ENCODE measurements at regions not wholly inside any gene's neighbourhood (a gene's known extent, or its start where the extent isn't known, plus 50 kb on each side); places are given as distances from the start of the nearest gene placed in this dataset.

DNA sequence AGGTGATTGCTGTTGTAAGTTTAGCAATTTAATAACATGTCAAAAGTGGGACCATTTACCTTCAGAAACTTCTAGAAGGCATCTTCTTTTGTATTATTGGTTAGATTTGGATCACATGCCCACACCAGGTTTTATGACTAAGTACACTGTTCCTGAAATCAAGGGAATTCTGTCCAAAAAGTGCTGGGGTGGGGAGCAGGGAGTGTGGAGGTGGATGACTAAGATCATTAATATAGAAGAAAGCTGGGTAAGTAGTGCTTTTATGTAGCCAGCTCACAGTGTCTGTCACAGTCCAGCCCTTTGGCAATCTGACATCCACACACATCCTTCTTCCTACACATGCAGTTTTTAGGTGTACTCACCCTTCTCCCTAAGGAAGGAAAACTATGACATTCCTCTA is 120.0 kb downstream of the TMCO5A start:
- DNase-seq (ENCODE audit: low read depth, low spot score) = no peak
- no TSS peak for BruUV-seq (replicated peaks)

GRCh38 chr15:38058596-38059075 is 124.2 kb downstream of the TMCO5A start:
- TF ChIP-seq MAX (IDR thresholded peaks at IDR 0.05) (no peak), EGR1 (IDR thresholded peaks at IDR 0.05; ENCODE audit: low read depth) (no peak), POLR2AphosphoS5 (IDR thresholded peaks at IDR 0.05; ENCODE audit: low read depth, low read length) (no peak), CEBPB (IDR thresholded peaks at IDR 0.05; ENCODE audit: low read depth) (no peak), YY1 (IDR thresholded peaks at IDR 0.05; ENCODE audit: extremely low read depth, insufficient replicate concordance, low read depth, low read length) (no peak), TCF7L2 (IDR thresholded peaks at IDR 0.05; ENCODE audit: borderline replicate concordance, extremely low read depth, insufficient read depth, insufficient read length) (no peak), EZH2phosphoT487 (IDR thresholded peaks at IDR 0.05; ENCODE audit: borderline replicate concordance) (no peak), POLR2A (IDR thresholded peaks at IDR 0.05; ENCODE audit: borderline replicate concordance, extremely low read depth, insufficient read depth, insufficient read length) (no peak), SRF (IDR thresholded peaks at IDR 0.05; ENCODE audit: low read depth) (no peak), ZNF274 (IDR thresholded peaks at IDR 0.05; ENCODE audit: low read depth, low read length) (no peak)
- RAD21 ChIA-PET (ENCODE audit: low non-redundant PET in 1 of 2, low total read pairs in 2 of 2, uncharacterized antibody in 2 of 2, unreplicated experiment in 2 of 2) = interaction anchor here in 1 of 2 experiments (0.7 kb wide), 1 partner anchor 24 kb away, joined by 3 read pairs; no protein-coding TSS in a partner anchor
- no peaks in the 10 kb centered on the region for H3K9me3 ChIP-seq (ENCODE audit: control insufficient read depth in 1 of 2, insufficient read depth in 1 of 2, low read depth in 1 of 2, low read length in 2 of 2)
- H3K4me3 ChIP-seq (replicated peaks in 1 of 2; ENCODE audit: low read depth in 1 of 2, low read length in 2 of 2) = no peak overlapping the region
- H3K4me1 ChIP-seq (ENCODE audit: control insufficient read depth in 1 of 2, insufficient read depth in 2 of 2, low read length in 2 of 2) = no peaks in the 10 kb centered on the region
- POLR2A ChIA-PET = no interaction called here
- intact Hi-C loops (cut with micrococcal nuclease) = no loop called here
- ATAC-seq (no peak), DNase-seq (ENCODE audit: low read depth, low spot score) (no peak)
- no peak overlapping the region for H3K27ac ChIP-seq (ENCODE audit: low read depth, low read length)
- no peaks in the 10 kb centered on the region for H4K20me1 ChIP-seq (ENCODE audit: insufficient read depth)
- no peaks in the 10 kb centered on the region for H3K9me2 ChIP-seq (ENCODE audit: insufficient read depth)
- H2AFZ ChIP-seq (ENCODE audit: low read depth, low read length, poor library complexity, severe bottlenecking) = no peak overlapping the region
- no peak overlapping the region for H3K9ac ChIP-seq (ENCODE audit: low read length)
- no TSS peak for BruUV-seq (replicated peaks)
- H3K36me3 ChIP-seq (ENCODE audit: control insufficient read depth in 1 of 2, insufficient read depth in 2 of 2, low read length in 2 of 2) = no peaks in the 10 kb centered on the region
- no peak overlapping the region for H3K4me2 ChIP-seq (ENCODE audit: low read length)
- CTCF ChIA-PET = no interaction called here
- no peaks in the 10 kb centered on the region for H3K79me2 ChIP-seq (ENCODE audit: insufficient read depth, low read length)
- H3K27me3 ChIP-seq (ENCODE audit: insufficient read depth, low read length) = no peaks in the 10 kb centered on the region

More for the DNA sequence above, 120.0 kb downstream of the TMCO5A start:
- Histone ChIP-seq H3K9me2 (ENCODE audit: insufficient read depth) (no peaks in the 10 kb centered on the region), H3K4me3 (replicated peaks in 1 of 2; ENCODE audit: low read depth in 1 of 2, low read length in 2 of 2) (no peak overlapping the region), H3K36me3 (ENCODE audit: control insufficient read depth in 1 of 2, insufficient read depth in 2 of 2, low read length in 2 of 2) (no peaks in the 10 kb centered on the region), H3K4me1 (ENCODE audit: control insufficient read depth in 1 of 2, insufficient read depth in 2 of 2, low read length in 2 of 2) (peaks cover 0 to 6% of the 10 kb centered on the region in 2 experiments; a peak in 1 of 4 replicates), H3K27me3 (ENCODE audit: insufficient read depth, low read length) (no peaks in the 10 kb centered on the region), H2AFZ (ENCODE audit: low read depth, low read length, poor library complexity, severe bottlenecking) (no peak overlapping the region), H3K27ac (ENCODE audit: low read depth, low read length) (no peak overlapping the region), H3K4me2 (ENCODE audit: low read length) (no peak overlapping the region), H3K79me2 (ENCODE audit: insufficient read depth, low read length) (no peaks in the 10 kb centered on the region), H4K20me1 (ENCODE audit: insufficient read depth) (no peaks in the 10 kb centered on the region), H3K9me3 (ENCODE audit: control insufficient read depth in 1 of 2, insufficient read depth in 1 of 2, low read depth in 1 of 2, low read length in 2 of 2) (no peaks in the 10 kb centered on the region), H3K9ac (ENCODE audit: low read length) (no peak overlapping the region)
- RAD21 ChIA-PET (ENCODE audit: low non-redundant PET in 1 of 2, low total read pairs in 2 of 2, uncharacterized antibody in 2 of 2, unreplicated experiment in 2 of 2) = no interaction called here
- intact Hi-C loops (cut with micrococcal nuclease) = no loop called here
- ATAC-seq = no peak
- CTCF ChIA-PET = no interaction called here
- TF ChIP-seq SIN3A (IDR thresholded peaks at IDR 0.05; ENCODE audit: low read depth) = no peak
- no peak for TF ChIP-seq ZFX (IDR thresholded peaks at IDR 0.05)
- TF ChIP-seq EGR1 (IDR thresholded peaks at IDR 0.05; ENCODE audit: low read depth) = no peak
- no peak for TF ChIP-seq SRF (IDR thresholded peaks at IDR 0.05; ENCODE audit: low read depth)
- POLR2A ChIA-PET = no interaction called here

Data from HCT116 (cell line).